GM11168 (cell line): ENCODE measurements at regions not wholly inside any gene's neighbourhood (a gene's known extent, or its start where the extent isn't known, plus 50 kb on each side); places are given as distances from the start of the nearest gene placed in this dataset.
"Not testable (repeated sequence)": the region's sequence is repeated elsewhere in the genome, so short reads cannot be mapped to it uniquely, and the experiment has no call there.

Experiments used
- in situ Hi-C: fragments of 300-500 bp; cut with MboI; formaldehyde crosslinking; loops from one replicate; pipeline ENCODE4 v1.12.0; 2022; ENCODE audit warnings: low sequenced_read_pairs; ENCODE audit not compliant: unreplicated experiment

DNA sequence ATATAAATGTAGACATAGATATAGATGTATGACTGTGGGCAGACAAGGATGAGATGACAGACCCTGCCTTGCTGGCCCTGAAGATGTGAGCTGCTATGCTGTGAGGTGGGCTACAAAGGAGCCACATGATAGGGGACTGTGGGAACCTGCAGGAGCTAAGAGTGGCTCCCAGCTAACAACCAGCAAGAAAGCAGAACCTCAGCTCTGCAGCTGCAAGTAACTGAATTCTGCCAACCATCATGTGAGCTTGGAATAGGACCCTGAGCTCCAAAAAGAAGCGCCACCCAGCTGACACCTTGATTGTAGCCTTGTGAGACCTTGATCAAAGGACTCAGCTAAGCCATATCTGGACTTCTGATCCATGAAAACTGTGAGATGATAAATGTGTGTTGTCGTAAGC lies 123.3 kb upstream of the GRM7 start:
- in situ Hi-C loops: no loop called here

DNA sequence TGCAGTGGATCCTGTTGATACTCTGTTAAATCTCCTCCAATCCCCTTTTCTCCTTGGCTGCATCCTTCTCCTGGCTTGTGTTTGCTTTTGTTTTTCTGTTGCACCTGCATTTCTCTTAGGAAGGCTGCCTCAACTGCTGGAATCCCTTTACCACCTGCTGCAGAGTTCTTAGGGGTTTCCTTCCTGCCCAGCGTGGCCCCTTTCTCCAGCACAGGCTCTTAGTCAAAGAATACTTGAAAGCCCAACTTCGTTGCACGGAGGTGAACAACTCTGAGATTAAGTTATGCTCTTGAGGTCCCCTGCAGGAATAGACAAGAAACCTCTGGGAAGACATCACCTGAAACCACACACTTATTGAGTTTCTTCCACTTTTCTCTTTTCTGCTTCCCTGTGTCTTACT lies 121.6 kb upstream of the GRM7 start:
- in situ Hi-C loops: no loop called here

DNA sequence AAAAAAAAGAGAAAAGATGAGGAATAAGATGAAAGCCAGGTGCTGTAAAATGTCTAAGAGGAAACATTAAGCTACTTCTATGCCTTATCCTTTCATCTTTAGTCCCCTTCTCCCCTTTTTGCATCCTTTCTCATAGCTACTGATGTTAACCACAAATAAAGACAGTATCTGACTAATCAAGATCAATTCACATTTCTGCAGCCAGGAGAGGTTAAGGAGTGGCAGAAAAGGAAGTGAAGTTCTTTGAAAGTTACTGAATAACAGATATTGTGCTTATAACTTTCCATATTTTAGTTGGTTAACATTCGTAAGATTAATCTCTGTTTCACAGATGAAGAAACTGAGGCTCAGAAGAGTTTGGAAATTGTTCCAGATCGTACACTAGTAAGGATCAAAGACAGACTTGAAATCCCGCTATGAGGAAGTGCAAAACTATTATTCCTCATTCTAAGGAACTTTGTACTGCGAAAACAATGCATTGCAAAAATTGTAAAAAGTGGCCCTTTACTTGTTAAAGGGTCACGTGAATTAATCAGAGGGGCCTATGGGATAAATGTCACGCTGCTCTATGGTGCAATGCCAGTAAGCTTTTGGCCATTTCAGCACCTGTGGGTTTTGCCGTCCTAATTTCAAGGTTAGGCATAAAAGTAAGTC lies 117.7 kb upstream of the GRM7 start:
- in situ Hi-C loops: no loop called here

DNA sequence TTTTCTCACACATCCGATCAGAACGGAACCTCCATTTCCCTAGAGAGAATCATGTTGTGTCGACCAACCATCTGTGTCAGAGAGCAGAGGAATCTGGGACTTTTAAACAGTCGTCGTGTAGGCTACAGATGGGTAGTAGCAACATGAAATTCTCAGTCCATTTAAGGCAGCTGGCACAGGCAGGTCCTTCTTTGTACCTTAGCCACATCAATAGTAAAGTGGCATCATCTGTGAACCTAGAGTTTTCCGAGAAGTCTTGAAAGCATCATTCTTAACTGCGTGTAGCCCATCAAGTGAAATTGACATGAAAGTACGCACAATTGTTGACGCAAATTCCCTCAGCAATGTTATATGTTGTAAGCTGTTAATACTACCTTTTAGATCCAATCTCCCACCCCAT lies 114.5 kb upstream of the GRM7 start:
- in situ Hi-C loops: no loop called here

DNA sequence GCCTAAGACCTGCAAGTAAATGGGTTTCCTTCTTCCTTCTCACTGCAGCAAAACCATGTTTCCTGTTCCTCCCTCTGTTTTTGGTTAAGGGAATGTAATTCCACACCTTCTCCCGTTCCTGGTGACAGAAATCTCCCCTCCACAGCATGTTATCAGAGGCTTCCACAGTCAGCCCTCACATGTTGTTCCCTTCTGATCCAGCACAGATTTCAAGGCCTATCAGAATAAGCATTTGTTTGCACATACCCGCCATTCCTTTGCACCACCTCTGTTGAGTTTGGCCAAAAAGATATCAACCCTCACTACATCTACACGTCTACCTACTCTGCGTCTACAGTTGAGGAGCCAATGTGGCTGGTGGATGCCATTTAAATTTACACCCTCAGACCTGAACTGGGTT lies 113.9 kb upstream of the GRM7 start:
- in situ Hi-C loops: no loop called here

DNA sequence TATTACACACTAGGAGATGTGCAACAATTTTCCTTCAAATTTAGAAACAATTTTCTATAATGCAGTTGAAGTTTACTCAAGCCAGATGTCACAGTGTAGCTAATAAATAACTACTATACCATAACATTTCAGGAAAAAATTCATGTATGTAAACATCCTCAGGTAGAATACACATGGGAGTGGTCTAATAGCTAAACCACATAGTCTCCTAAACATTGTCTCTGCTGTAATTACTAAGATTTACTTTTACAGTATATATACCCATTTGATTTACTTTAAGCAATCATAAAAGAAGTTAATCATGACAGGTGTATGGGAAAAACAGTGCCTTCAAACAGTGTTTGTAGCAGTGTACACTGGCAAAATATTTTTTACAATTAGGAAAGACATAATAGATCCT lies 110.1 kb upstream of the GRM7 start:
- in situ Hi-C loops: no loop called here

- in situ Hi-C loops: no loop called here
Observed at GRCh38 chr3:6753536-6753935, 107.4 kb upstream of the GRM7 start.

- in situ Hi-C loops: not testable (repeated sequence)
Observed at GRCh38 chr3:6769532-6770396, 91.2 kb upstream of the GRM7 start.

DNA sequence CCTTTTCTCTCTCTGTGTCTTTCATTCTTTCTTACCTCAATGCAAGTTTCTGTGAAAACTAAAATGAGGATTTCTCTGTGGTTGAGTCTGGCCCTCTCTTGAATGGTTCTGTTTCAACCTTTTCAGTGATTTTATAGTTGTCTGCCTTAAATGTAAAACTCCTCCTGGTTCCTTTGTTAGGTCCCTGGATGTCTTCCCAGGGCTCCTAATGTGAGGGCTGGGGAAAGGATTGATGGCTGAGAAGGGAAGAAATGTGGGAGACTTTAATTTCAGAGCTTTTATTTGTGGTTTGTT lies 90.6 kb upstream of the GRM7 start:
- in situ Hi-C loops: no loop called here

- in situ Hi-C loops: no loop called here
Observed at GRCh38 chr3:6771171-6771570, 89.7 kb upstream of the GRM7 start.

GRCh38 chr3:6779140-6779539 lies 81.8 kb upstream of the GRM7 start:
- in situ Hi-C loops: no loop called here

GRCh38 chr3:6781092-6781491 lies 79.8 kb upstream of the GRM7 start:
- in situ Hi-C loops: no loop called here

DNA sequence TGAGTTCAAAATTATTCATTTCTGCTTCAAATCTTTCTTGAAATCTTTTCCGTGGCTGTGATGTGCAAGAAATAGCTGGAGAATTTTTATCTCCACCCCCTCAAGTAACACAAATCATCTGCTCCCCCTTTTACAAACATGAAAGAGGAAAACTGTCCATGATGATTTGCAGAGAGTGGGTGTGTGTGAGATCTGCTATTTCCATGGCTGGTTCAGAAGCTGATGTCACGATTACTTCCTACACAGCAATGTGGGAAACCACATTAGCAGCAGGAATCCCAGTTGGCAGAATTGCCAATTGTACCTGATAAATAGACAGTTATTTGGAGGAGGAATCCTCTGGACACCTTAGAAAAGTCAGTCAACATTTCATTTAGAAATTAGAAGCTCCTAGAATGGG lies 75.2 kb upstream of the GRM7 start:
- in situ Hi-C loops: no loop called here

- in situ Hi-C loops: no loop called here
Observed at GRCh38 chr3:6791161-6791560, 69.8 kb upstream of the GRM7 start.

DNA sequence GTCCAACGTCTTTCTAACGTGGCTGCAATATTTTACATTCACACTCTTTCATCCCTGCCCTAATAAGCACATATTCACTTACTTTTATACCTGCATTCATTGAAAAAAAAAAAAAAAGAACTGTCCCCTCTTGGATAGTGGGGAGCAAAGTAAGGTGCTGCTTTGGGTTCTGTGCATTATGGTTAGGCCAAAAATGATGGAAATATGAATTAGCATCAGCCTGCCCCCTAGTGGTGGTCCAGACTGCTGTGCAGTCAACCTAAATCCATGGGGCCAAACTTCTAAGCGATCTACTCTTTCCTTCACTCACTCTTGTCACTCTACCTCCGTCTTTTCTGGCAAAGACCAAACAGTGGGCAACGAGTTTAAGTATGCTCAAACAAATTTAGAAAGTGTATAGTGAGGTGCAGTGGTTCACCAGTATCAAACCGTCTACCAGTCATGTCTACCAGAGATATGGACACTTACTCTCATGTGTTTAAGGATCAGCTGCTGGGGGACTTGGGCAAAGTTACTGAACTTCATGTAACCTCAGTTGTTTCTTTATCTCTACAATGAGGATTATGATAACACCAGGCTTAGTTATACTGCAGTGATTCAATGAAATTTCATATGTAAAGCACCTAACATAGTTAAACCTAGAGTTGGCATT lies 61.5 kb upstream of the GRM7 start:
- in situ Hi-C loops: no loop called here

- in situ Hi-C loops: loop anchor here (25.0 kb wide), 1 partner anchor 1491 kb away; no protein-coding TSS in a partner anchor
Observed at GRCh38 chr3:6803619-6804018, 57.3 kb upstream of the GRM7 start.

- in situ Hi-C loops: loop anchor here (25.0 kb wide), 1 partner anchor 1493 kb away; no protein-coding TSS in a partner anchor
Observed at GRCh38 chr3:6805236-6805635, 55.7 kb upstream of the GRM7 start.

DNA sequence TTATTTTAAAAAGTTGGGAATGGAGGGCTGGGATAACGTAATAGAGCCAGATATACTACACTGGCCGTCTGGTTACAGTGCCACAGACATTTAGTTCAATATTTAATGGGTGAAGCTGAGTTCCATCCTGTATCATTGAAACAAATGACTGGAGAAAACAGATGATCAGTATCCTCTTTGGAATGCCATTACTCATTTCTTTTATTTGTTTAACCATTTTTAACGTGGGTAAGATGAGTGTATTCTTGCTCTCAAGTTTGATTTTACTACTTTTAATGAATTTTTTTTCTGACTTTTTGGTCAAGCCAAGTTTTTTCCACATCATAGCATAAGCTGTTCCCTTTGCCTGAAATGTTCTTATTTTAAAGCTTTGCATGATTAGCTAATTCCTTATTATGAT lies 53.9 kb upstream of the GRM7 start:
- in situ Hi-C loops: loop anchor here (25.0 kb wide), 1 partner anchor 1495 kb away; no protein-coding TSS in a partner anchor

DNA sequence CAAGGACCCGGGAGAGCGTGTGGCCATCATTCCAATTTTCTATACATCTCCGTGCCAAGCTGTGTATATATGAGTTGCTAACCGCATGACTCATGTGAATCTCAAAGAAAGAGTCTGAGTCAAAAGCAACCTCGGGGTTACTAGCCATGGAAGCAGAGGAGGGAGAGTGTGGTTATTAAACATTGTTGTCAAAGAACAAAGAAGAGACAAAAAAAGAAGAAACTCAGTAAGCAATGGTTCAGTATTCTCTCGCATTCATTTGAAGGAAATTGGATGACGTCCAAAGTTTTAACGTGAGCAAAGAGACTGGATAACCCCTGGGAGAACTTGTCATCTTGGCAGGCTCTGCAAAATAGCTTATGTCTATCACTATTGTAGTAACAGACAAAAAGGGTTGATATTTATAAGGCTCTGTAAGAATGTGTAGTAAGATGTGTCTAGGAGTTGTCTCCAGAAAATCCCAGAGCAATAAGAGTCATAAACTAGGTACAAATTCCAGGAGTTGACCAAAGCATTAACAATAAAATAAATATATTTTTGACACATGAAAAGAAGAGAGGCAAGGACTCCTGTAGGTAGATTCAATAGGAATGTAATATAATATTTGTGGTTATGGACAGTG lies 52.8 kb upstream of the GRM7 start:
- in situ Hi-C loops: loop anchor here (25.0 kb wide), 1 partner anchor 1496 kb away; no protein-coding TSS in a partner anchor

- in situ Hi-C loops: loop anchor here (25.0 kb wide), 1 partner anchor 1497 kb away; no protein-coding TSS in a partner anchor
Observed at GRCh38 chr3:6809349-6809748, 51.6 kb upstream of the GRM7 start.
